SIG-M5 treated with dmso at 0.1 percent for 504 hours (cell line): ENCODE measurements at regions not wholly inside any gene's neighbourhood (a gene's known extent, or its start where the extent isn't known, plus 50 kb on each side); places are given as distances from the start of the nearest gene placed in this dataset.

Source experiments
- DNase-seq: peaks from one replicate; lab custom pipeline; 2025; ENCODE audit not compliant: unreplicated experiment; lab: John Stamatoyannopoulos, UW

DNA sequence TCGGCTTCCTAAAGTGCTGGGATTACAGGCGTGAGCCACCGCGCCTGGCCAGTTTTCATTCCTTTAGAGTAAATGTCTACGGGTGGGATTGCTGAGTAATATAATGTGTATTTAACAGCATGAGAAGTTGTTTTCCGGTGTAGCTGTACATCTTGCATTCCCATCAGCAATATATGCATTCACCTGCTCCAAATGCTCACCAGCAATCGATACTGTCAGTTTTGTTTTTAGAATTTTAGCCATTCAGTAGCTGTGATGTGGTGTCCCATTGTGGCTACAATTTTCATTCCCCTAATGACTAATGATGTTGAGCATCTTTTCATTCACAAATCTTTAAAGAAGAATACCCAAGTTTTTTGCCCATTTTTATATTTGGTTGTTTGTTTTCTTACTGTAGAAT is 134.8 kb upstream of the RGMA start:
- DNase-seq: no peak

DNA sequence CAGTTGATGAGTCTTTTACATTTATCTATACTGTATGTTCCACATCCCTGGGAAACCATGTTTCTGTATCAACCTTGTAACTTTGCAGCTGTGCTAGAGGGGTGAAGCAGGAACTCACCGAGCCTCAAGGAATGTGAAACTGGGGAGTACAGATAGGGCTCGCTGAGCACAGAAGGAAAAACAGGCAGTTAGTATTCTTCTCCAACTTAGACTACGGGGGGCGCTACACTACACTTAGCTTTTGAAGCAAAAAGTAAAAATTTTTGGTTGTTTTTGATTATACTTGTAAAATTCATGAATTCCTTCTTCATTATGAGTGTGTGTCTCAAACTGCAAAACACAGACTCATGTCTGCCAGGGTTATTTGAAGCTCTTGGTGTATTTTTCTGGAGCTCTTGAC is 132.7 kb upstream of the RGMA start:
- DNase-seq: no peak

GRCh38 chr15:93219859-93220420 is 130.9 kb upstream of the RGMA start:
- no peak for DNase-seq

- DNase-seq: no peak
Measured at GRCh38 chr15:93217343-93217742, 128.3 kb upstream of the RGMA start.

DNA sequence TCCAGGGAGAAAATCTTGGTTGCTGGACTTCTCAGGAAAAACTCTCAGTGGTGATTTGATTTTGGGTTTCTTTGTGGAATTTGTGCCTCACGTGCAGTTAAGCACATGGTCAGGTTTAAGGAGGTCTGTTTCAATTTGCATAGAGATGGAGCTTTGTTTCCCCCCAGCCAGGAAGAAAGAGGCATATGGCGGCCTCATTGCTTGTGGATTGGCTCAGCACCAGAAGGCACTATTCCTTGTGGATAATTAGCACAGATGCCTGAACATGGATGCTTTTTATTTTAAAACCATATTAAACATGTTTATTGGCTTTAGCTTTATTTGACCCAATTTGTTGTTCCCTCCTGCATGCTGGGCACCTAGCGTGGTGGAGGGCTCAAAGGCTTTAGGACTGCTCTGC is 125.1 kb upstream of the RGMA start:
- no peak for DNase-seq

- no peak for DNase-seq
Measured at GRCh38 chr15:93213281-93213680, 124.3 kb upstream of the RGMA start.

DNA sequence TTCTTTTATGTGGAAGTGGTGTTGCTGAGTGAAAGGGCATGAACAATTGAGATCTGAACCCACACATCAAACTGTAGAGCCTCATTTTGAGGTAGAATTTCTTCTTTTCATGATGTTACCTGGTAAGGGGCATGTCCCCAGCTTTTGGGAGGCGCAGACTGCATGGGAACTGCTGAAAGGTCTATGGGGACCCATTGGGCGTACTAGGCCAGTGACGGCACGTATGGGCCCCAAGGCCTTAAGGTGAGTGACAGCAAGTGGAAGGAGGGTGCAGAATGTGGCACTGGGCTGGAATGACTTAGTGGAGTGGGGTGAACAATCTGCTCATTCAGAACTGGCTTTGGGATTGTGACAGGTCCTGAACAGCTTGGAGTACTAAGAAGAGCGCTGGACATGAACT is 123.6 kb upstream of the RGMA start:
- DNase-seq: no peak

- DNase-seq: no peak
Measured at GRCh38 chr15:93210995-93211394, 122.0 kb upstream of the RGMA start.

GRCh38 chr15:93209690-93210445 is 120.9 kb upstream of the RGMA start:
- no peak for DNase-seq

DNA sequence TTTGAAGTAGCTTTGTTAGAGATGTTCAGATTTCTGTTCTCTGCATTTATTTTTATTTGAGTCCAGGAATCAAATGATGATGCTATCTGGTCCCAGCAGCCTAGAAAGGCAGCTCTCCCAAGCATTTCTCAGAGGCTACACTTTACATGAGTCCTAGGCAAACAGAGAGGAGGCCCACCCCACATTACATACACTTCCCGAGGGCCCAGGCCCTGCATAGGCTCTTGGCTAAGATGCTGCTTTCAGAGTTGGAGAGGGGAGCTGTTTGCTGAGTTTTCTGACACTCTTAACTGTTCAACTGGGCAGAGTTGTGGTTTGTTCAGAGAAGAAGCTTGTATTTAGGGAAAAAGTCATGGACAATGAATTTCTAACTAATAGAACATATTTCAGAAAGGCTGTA is 117.9 kb upstream of the RGMA start:
- DNase-seq: no peak

- DNase-seq: no peak
Measured at GRCh38 chr15:93205413-93205812, 116.4 kb upstream of the RGMA start.

GRCh38 chr15:93203036-93203435 is 114.0 kb upstream of the RGMA start:
- no peak for DNase-seq

GRCh38 chr15:93202405-93202804 is 113.4 kb upstream of the RGMA start:
- no peak for DNase-seq

- DNase-seq: no peak
Measured at GRCh38 chr15:93201940-93202339, 112.9 kb upstream of the RGMA start.

- DNase-seq: no peak
Measured at GRCh38 chr15:93200837-93201226, 111.8 kb upstream of the RGMA start.

DNA sequence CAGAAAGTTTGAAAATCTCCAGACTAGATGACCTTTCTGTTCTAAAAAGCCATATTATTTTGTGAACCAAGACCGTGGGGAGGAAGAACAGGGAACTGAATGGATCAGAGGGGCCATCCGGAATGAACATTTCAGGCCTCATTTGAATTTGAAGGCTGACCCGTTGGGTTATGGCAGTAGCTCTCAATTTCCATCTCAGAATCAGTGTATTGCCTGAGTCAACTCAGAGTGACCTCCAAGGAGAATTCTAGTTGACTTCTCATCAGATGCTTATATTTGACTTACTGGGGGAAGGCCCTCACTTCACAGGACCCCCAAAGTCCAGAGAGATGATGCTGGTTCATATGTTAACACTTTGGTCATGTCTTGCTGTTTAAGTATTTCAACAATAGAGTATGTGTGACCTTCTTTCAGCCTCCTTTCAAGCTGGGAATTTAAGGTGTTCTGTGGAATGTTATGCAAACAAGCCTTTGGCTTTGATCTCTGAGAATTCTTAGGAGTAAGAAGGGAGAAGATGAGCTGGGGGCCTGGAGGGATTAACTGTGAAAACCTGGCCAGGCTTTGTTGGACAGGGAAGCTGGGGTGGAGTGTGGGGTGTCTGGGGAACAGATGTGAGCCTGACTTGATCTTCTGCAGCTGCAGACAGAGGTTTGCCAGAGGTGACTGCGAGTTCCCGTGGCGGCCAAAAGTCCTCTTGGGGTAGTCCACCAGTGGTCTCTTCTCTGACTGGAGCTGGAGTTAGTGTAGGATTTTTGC is 111.2 kb upstream of the RGMA start:
- DNase-seq: no peak

DNA sequence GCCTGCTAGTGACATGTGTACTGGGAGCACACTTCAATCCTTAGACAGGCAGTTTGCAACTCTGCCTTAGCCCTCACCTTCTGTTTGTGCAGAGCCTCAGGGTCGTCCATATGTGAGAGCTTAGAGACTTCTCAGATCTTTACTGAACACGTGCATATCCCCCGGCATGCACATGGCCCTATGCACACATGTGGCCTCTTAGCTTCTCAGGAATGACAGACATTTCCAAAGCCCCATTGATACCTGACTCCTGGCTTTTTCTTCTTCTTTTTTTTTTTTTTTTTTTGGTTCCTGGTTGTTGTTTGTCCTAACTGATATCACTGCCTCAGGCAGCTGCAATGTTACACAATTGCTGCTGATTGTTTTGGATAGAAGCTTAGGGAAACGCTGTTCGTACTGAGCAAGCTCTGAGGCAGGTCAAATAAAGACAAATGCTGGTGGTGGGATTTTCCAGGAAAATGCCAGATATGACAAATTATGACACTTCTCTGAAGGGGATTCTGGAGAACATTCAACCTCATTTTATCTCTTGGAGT is 107.2 kb upstream of the RGMA start:
- no peak for DNase-seq

DNA sequence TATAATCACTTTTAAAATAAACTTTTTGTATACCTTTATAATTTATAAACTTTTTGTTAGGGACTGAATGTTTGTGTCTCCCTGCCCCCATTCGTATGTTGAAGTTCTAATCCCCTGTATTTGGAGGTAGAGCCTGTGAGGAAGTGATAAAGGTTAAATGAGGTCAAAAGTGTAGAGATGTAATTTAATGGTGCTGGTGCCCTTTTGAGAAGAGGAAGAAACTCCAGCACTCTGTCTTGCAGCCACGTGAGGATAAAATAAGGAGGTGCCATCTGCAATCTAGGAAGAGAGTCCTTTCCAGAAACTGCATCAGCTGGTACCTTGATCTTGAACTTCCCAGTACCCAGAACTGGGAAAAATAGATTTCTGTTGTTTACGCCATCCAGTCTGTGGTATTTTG is 106.1 kb upstream of the RGMA start:
- no peak for DNase-seq

GRCh38 chr15:93190238-93190637 is 101.2 kb upstream of the RGMA start:
- no peak for DNase-seq

DNA sequence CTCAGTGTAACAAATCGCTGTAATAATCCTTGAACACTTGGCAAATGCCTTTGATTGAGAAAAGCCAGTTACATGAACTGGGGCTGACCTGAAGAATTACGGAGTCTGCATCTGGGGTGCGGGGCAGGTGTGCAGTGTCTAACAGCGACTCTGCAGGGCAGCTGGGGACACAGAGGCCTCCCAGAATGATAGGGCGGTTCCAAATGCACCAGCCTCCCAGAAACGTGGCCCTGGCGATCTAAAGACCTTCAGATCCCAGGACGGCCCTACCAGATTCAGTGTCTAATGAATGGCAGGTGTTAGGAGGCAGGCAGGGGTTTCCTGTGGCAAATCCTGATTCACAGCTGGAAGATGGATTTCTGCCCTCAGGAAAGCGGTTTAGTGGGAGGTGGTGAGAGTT is 100.5 kb upstream of the RGMA start:
- no peak for DNase-seq

DNA sequence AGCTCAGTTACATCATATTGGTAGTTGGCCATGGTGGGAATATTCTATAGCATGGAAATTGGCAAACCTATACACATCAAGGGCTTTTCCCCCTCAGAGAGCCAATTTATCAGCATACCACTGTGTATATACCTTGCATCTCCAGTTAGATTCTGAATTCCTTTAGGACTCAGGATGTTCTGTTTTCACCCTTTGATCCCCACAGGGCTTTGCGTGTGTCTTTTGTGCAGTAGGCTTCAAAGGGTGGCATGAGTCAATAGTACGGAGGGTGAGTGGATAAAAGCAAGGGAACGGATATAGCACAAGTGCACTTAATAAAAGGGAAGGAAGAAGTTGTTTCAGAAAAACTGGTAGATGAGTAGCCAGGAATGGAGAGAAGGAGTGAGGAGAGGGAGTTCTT is 99.2 kb upstream of the RGMA start:
- no peak for DNase-seq

DNA sequence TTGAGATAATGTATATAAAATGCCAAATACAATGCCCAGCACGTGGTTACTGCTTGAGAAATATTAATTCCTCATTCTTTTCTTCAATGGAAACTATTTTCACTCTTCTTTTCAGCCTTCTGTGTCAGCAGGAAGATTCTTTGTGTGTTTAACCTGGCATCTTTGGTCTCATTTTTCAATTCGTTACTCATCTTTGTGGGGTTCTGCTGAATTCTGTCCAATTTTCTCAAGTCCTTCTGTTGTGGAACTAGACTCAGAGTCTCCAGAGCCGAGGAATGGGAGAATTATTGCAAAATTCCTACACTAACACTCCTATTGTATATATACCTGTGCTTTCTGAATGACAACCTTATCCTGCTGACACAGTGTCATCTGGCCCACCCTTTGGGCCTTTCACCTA is 96.8 kb upstream of the RGMA start:
- no peak for DNase-seq
